ENCODE measurements at regions not wholly inside any gene's neighbourhood (a gene's known extent, or its start where the extent isn't known, plus 50 kb on each side); places are given as distances from the start of the nearest gene placed in this dataset.

GRCh38 chr4:138644322-138644721, 371.3 kb upstream of the NOCT start:
- TF ChIP-seq POLR2AphosphoS5 (IDR thresholded peaks at IDR 0.05; ENCODE audit: insufficient read depth, low read depth, low read length) (no peak), CTCF (IDR thresholded peaks at IDR 0.05; ENCODE audit: extremely low read depth in 1 of 2, insufficient read depth in 1 of 2, low read depth in 1 of 2, low read length in 2 of 2) (no peak), GATA2 (IDR thresholded peaks at IDR 0.05; ENCODE audit: insufficient read depth, insufficient read length, low read depth, low read length) (no peak)
